ENCODE measurements at regions not wholly inside any gene's neighbourhood (a gene's known extent, or its start where the extent isn't known, plus 50 kb on each side); places are given as distances from the start of the nearest gene placed in this dataset.
"Not testable (repeated sequence)": the region's sequence is repeated elsewhere in the genome, so short reads cannot be mapped to it uniquely, and the experiment has no call there.

GRCh38 chr7:113307147-113307546 is 188.8 kb upstream of the SMIM30 start:
- no peak for DNase-seq (ENCODE audit: low read depth)

GRCh38 chr7:113306302-113306701 is 187.9 kb upstream of the SMIM30 start:
- no peak for TF ChIP-seq CTCF (IDR thresholded peaks at IDR 0.05; ENCODE audit: control insufficient read depth, insufficient read depth, low read depth, low read length, missing control alignments)
- no peak for DNase-seq (ENCODE audit: low read depth)
- no peak overlapping the region for H3K4me3 ChIP-seq (ENCODE audit: control insufficient read depth, low read depth, low read length)

More at GRCh38 chr7:113307147-113307546, 188.8 kb upstream of the SMIM30 start:
- no peak overlapping the region for H3K4me3 ChIP-seq (ENCODE audit: control insufficient read depth, low read depth, low read length)
- TF ChIP-seq CTCF (IDR thresholded peaks at IDR 0.05; ENCODE audit: control insufficient read depth, insufficient read depth, low read depth, low read length, missing control alignments) = no peak

GRCh38 chr7:113304104-113304503 is 185.8 kb upstream of the SMIM30 start:
- H3K4me3 ChIP-seq (ENCODE audit: control insufficient read depth, low read depth, low read length) = no peak overlapping the region
- TF ChIP-seq CTCF (IDR thresholded peaks at IDR 0.05; ENCODE audit: control insufficient read depth, insufficient read depth, low read depth, low read length, missing control alignments) = no peak
- no peak for DNase-seq (ENCODE audit: low read depth)

- DNase-seq (ENCODE audit: low read depth); H3K4me3 ChIP-seq (ENCODE audit: control insufficient read depth, low read depth, low read length): not testable (repeated sequence)
Measured at GRCh38 chr7:113303388-113303787, 185.0 kb upstream of the SMIM30 start.

GRCh38 chr7:113301983-113302382 is 183.6 kb upstream of the SMIM30 start:
- DNase-seq (ENCODE audit: low read depth) = no peak
- H3K4me3 ChIP-seq (ENCODE audit: control insufficient read depth, low read depth, low read length) = no peak overlapping the region
- TF ChIP-seq CTCF (IDR thresholded peaks at IDR 0.05; ENCODE audit: control insufficient read depth, insufficient read depth, low read depth, low read length, missing control alignments) = no peak

GRCh38 chr7:113301141-113301540 is 182.8 kb upstream of the SMIM30 start:
- no peak for DNase-seq (ENCODE audit: low read depth)
- TF ChIP-seq CTCF (IDR thresholded peaks at IDR 0.05; ENCODE audit: control insufficient read depth, insufficient read depth, low read depth, low read length, missing control alignments) = no peak
- H3K4me3 ChIP-seq (ENCODE audit: control insufficient read depth, low read depth, low read length) = no peak overlapping the region

- no peak overlapping the region for H3K4me3 ChIP-seq (ENCODE audit: control insufficient read depth, low read depth, low read length)
- DNase-seq (ENCODE audit: low read depth) = no peak
- TF ChIP-seq CTCF (IDR thresholded peaks at IDR 0.05; ENCODE audit: control insufficient read depth, insufficient read depth, low read depth, low read length, missing control alignments) = no peak
Measured at GRCh38 chr7:113299748-113300147, 181.4 kb upstream of the SMIM30 start.
